Chondrocyte (in vitro differentiated cells): ENCODE measurements at regions not wholly inside any gene's neighbourhood (a gene's known extent, or its start where the extent isn't known, plus 50 kb on each side); places are given as distances from the start of the nearest gene placed in this dataset.

Experiments used
- DNase-seq: peaks from one replicate; pipeline ENCODE4 v3.0.0; 2021; ENCODE audit warnings: mixed read lengths, low spot score
- H3K27ac Mint-ChIP-seq: one replicate; pipeline ENCODE4 v1.8.0; 2021; ENCODE audit warnings: mild to moderate bottlenecking, moderate library complexity, mixed read lengths; ENCODE audit not compliant: unreplicated experiment
- H3K27me3 Mint-ChIP-seq: 2 replicates; pipeline ENCODE4 v1.8.0; 2021; ENCODE audit warnings: low read depth, mixed read lengths
- H3K36me3 Mint-ChIP-seq: 2 replicates; pipeline ENCODE4 v1.8.0; 2021; ENCODE audit warnings: low read depth, mixed read lengths
- H3K4me1 Mint-ChIP-seq: 2 replicates; pipeline ENCODE4 v1.8.0; 2021; ENCODE audit warnings: low read depth, mild to moderate bottlenecking, mixed read lengths
- H3K4me3 Mint-ChIP-seq: one replicate; pipeline ENCODE4 v1.8.0; 2021; ENCODE audit warnings: mild to moderate bottlenecking, moderate library complexity, mixed read lengths; ENCODE audit not compliant: unreplicated experiment
- H3K9me3 Mint-ChIP-seq: 2 replicates; pipeline ENCODE4 v1.8.0; 2021; ENCODE audit warnings: low read depth, mixed read lengths
- TF ChIP-seq, protein P1 (sequence below): fragments of 200-600 bp; sonication (generic); IDR thresholded peaks from 2 replicates; pipeline ENCODE4 v1.5.0; 2021; ENCODE audit warnings: antibody characterized with exemption, mild to moderate bottlenecking, moderate library complexity

GRCh38 chr14:86625637-86626036 lies 1095.7 kb downstream of the FLRT2 start:
- peaks cover 4% of the 10 kb centered on the region for H3K4me1 Mint-ChIP-seq
- DNase-seq, result no peak
- peaks cover 3% of the 10 kb centered on the region for H3K27me3 Mint-ChIP-seq
- no peaks in the 10 kb centered on the region for H3K36me3 Mint-ChIP-seq
- H3K4me3 Mint-ChIP-seq, result no peak overlapping the region
- TF ChIP-seq, protein P1, sequence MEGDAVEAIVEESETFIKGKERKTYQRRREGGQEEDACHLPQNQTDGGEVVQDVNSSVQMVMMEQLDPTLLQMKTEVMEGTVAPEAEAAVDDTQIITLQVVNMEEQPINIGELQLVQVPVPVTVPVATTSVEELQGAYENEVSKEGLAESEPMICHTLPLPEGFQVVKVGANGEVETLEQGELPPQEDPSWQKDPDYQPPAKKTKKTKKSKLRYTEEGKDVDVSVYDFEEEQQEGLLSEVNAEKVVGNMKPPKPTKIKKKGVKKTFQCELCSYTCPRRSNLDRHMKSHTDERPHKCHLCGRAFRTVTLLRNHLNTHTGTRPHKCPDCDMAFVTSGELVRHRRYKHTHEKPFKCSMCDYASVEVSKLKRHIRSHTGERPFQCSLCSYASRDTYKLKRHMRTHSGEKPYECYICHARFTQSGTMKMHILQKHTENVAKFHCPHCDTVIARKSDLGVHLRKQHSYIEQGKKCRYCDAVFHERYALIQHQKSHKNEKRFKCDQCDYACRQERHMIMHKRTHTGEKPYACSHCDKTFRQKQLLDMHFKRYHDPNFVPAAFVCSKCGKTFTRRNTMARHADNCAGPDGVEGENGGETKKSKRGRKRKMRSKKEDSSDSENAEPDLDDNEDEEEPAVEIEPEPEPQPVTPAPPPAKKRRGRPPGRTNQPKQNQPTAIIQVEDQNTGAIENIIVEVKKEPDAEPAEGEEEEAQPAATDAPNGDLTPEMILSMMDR, result no peak
- peaks cover 10% of the 10 kb centered on the region for H3K9me3 Mint-ChIP-seq
- H3K27ac Mint-ChIP-seq, result no peak overlapping the region

DNA sequence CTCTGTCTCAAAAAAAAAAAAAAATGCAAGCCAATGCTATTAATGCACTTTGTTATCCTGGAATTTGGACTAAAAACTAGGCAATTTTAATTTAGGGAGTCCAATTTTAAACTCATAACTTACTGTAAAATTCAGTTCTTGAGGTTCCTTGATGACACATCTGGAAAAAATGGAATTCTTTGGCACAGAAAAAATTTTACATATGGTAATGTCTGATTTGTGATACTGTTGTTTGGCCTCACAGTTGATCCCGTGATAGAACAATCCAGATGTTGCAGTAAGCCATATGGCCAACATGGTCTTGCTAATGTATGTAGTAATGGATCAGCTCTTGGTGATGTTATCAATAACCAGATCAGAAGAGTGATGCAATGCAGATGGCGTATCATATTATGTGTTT lies 1089.8 kb downstream of the FLRT2 start:
- Mint-ChIP-seq H3K4me3 (no peak overlapping the region), H3K4me1 (no peaks in the 10 kb centered on the region), H3K27ac (no peak overlapping the region), H3K36me3 (no peaks in the 10 kb centered on the region), H3K9me3 (peaks cover 4% of the 10 kb centered on the region), H3K27me3 (peaks cover 3% of the 10 kb centered on the region)
- no peak for DNase-seq
- TF ChIP-seq, protein P1, result no peak

DNA sequence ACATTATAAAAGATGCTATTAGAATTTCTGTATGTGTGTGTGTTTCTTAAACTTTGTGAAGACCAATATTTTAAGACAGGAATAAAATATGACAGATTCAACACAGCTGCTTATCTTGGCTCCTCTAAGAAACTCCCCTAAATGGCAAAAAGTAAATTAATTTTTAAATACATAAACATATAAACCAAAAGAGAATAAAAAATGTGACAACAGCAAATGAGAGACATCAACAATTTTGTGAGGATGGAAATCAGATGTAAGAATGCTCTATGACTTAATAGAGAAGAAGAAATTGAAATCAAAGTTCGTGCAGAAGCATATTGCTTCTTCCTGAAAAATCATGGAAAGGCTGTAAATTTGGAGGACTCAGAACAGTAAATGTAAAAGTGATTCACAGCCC lies 1083.8 kb downstream of the FLRT2 start:
- no peak overlapping the region for H3K4me3 Mint-ChIP-seq
- H3K27me3 Mint-ChIP-seq, result no peaks in the 10 kb centered on the region
- H3K36me3 Mint-ChIP-seq, result no peaks in the 10 kb centered on the region
- H3K9me3 Mint-ChIP-seq, result peaks cover 2% of the 10 kb centered on the region
- DNase-seq, result no peak
- TF ChIP-seq, protein P1, result no peak
- H3K27ac Mint-ChIP-seq, result no peak overlapping the region
- no peaks in the 10 kb centered on the region for H3K4me1 Mint-ChIP-seq

GRCh38 chr14:86613126-86613525 lies 1083.2 kb downstream of the FLRT2 start:
- Mint-ChIP-seq H3K4me3 (no peak overlapping the region), H3K27me3 (no peaks in the 10 kb centered on the region), H3K36me3 (no peaks in the 10 kb centered on the region), H3K27ac (no peak overlapping the region), H3K9me3 (peaks cover 2% of the 10 kb centered on the region), H3K4me1 (no peaks in the 10 kb centered on the region)
- TF ChIP-seq, protein P1, result no peak
- DNase-seq, result no peak

DNA sequence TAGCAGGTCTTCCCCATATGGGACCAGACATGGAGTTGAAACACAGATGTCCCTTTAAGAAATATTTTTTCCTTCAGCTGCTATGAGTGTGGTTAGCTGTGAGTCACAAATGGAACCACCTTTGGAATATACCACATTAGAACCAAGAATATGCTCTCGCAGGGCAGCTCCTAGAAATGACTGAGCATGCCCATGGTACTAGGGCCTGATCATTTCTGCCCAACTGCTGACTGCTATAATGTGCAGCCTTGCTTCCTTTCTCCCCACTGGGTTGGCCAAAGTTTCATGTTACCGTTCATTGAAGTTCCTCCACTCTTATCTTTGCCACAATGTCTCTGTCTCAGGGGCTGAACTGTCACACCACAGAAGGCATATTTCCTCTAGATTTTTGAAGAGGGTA lies 1074.6 kb downstream of the FLRT2 start:
- Mint-ChIP-seq H3K27me3 (no peaks in the 10 kb centered on the region), H3K36me3 (no peaks in the 10 kb centered on the region), H3K27ac (no peak overlapping the region), H3K9me3 (peaks cover 5% of the 10 kb centered on the region), H3K4me1 (no peaks in the 10 kb centered on the region), H3K4me3 (no peak overlapping the region)
- DNase-seq, result no peak
- TF ChIP-seq, protein P1, result no peak
